HK-2 (cell line): ENCODE measurements at regions not wholly inside any gene's neighbourhood (a gene's known extent, or its start where the extent isn't known, plus 50 kb on each side); places are given as distances from the start of the nearest gene placed in this dataset.
"Not testable (repeated sequence)": the region's sequence is repeated elsewhere in the genome, so short reads cannot be mapped to it uniquely, and the experiment has no call there.

Experiments
- DNase-seq: peaks from one replicate; pipeline ENCODE4 v3.0.0-alpha.2; 2018; ENCODE audit not compliant: unreplicated experiment

GRCh38 chr18:23311351-23312121 is 141.6 kb upstream of the RIOK3 start:
- DNase-seq = peak; percentile 11

DNA sequence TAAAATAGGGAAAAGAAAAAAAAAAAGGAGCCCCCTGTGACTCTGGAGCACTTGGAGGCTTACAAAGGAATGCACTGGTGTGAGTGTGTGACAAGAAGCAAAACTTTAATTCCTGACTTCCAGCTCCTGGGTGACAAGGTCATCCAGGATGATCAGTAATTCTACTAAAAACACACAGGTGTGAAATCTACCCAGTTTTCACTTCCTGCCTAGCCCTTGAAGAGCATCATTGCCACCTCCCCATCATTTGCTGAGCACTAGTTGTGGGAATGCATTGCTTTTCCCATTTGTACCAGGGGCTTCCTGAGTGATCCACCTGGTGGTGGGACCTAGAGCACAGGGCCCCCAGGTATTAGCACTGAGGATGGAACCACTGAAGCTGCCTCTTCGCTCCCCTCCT is 139.7 kb upstream of the RIOK3 start:
- DNase-seq = no peak

DNA sequence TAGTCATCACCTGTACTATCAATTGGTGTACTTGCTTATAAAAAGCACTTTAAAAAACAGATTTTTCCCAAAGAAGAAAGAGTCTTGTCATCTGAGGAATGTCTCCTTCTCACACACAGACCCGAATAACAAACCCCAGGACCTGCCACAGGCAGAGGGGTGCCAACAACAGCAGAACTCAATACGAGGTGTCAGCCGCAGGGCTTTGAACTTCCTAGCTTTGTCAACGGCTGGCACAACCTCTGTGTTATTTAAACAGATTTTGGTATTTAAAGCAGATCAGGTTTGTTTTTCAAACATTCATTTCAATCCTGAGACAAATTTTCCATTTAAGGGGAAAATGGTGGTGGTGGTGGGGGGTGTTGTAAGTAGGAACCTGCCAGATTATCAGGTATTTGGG is 138.4 kb upstream of the RIOK3 start:
- no peak for DNase-seq

GRCh38 chr18:23316316-23316715 is 136.8 kb upstream of the RIOK3 start:
- DNase-seq = no peak

DNA sequence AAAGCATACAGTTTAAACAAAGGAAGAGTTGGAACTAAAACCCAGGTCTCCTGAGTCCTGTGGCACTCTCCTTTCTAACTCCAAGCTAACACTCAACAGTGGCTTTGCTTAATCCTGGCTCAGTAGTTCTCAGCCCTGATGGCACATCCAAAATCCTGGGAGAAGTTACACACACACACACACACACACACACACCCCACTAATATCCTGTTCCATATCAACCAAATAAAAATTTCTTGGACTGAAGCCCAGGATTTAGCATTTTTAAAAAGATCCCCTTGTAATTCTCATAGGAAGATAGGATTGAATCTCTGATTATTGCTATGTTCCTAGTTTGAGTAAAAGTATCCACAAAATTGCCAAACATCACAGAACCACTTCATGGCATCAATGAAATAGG is 136.1 kb upstream of the RIOK3 start:
- no peak for DNase-seq

DNA sequence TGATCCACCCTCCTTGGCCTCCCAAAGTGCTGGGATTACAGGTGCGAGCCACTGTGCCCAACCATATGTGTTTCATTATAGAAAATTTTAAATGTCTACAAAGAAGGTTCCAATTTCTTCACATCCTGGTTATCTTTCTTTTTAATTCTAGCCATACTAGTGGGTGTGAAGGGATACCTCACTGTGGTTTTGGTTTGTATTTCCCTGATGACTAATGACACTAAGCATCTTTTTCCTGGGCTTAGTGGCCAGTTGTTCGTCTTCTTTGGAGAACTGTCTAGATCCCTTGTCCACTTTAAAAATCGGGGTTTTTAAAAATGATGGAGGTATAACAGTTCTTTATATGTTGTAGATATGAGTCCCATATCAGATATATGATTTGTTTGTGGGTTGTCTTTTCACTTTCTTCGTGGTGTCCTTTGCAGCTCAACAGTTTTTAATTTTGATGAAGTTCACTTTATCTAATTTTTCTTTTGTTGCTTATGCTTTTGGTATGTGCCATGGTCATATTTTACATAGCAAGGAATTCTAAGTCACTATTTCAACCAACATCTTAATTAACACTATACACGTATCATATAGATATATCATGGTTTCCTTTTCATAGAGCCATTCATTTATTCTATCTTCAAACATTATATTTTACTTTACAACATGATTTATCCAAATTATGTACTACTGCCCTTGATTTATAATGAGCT is 135.0 kb upstream of the RIOK3 start:
- DNase-seq = no peak

DNA sequence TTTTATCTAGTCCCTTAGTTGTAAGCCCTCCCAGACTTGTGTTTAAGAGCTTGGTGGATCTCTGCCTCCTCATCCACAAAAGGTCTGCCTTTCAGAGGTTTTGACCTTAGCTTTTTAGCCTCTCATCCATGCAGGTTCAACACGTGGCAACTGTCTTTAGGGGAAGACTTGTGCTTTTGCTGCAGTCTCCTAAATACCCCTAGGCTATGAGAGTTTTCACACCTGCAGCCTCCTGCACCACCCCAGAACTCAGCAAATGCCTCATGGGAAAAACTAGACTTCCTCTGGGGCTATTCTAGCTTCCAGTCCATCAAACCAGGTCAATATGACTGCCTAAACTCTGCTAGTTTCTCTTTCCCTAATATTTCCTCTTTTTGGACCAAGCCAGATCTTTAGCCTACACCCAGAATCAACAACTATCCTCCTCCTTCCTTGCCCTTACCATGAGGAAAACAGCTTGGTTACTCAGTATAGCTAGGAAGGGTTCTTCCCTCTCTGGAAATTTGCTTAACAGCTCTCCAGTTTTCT is 132.3 kb upstream of the RIOK3 start:
- DNase-seq = no peak

- no peak for DNase-seq
These were observed 131.1 kb upstream of the RIOK3 start for GRCh38 chr18:23321996-23322395.

GRCh38 chr18:23324056-23324811 is 128.9 kb upstream of the RIOK3 start:
- no peak for DNase-seq

GRCh38 chr18:23324861-23325260 is 128.2 kb upstream of the RIOK3 start:
- no peak for DNase-seq

GRCh38 chr18:23329671-23330070 is 123.4 kb upstream of the RIOK3 start:
- DNase-seq = not testable (repeated sequence)

- DNase-seq = no peak
These were observed 122.7 kb upstream of the RIOK3 start for GRCh38 chr18:23330423-23330822.

GRCh38 chr18:23331091-23331920 is 121.8 kb upstream of the RIOK3 start:
- no peak for DNase-seq

DNA sequence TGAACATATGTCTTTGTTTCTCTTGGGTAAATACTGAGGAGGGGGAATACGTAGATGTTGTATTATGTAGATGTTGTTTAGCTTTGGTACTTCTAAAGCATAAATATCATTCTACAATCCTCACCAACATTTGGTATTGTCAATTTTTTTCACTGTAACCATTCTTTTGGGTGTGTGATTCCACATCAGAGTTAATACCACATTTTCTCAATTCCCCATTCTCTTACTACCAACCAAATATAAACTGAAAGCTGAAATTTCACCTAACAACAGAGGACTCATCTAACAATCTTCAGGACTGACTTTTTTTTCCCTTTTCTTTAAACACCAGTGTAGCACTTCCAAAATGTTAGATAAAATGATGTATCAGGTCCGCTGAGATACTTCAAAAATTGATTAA is 120.7 kb upstream of the RIOK3 start:
- no peak for DNase-seq

- no peak for DNase-seq
These were observed 119.3 kb upstream of the RIOK3 start for GRCh38 chr18:23333827-23334226.

- DNase-seq = no peak
These were observed 118.5 kb upstream of the RIOK3 start for GRCh38 chr18:23334569-23334968.

DNA sequence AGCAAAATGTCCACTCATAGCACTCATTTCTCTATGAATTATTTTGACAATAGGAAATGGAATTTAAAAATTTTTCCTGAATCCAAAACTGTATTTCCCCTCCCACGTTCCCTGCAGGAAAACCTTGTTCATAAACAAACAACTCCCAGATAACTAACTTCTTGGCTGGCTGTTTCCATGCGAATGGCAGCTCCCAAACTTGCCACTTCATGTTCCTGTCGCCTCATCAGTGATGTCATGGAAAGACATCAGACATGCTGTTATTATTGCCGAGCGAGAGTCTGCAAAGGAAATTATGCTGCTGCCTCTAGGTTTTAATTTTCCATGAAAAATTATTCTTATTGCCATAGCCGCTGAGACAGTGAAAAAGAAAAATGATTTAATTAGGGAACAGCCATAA is 117.0 kb upstream of the RIOK3 start:
- DNase-seq = no peak

GRCh38 chr18:23337599-23338444 is 115.3 kb upstream of the RIOK3 start:
- DNase-seq = no peak

DNA sequence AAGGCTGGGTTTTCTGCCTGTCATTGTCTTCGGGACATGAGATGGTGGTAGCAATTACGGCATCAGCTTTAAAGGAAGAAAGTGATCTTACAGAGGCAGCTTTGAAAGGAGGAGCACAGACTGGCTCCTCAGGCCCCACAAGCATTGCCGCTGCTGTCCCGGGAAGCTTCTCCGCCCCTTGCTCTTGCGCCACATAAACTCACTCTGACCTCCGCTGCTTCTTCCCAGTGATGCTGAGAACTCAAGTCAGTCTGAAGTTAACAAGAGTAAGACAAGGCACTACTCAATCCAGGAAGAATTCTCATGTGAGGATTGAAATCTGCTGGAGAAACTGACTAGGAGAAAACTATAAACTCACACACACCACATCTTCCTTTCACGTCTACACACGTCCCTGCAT is 112.4 kb upstream of the RIOK3 start:
- DNase-seq = no peak

GRCh38 chr18:23341383-23341782 is 111.7 kb upstream of the RIOK3 start:
- no peak for DNase-seq

- DNase-seq = no peak
These were observed 111.1 kb upstream of the RIOK3 start for GRCh38 chr18:23341983-23342382.
